ENCODE measurements at regions not wholly inside any gene's neighbourhood (a gene's known extent, or its start where the extent isn't known, plus 50 kb on each side); places are given as distances from the start of the nearest gene placed in this dataset.

DNA sequence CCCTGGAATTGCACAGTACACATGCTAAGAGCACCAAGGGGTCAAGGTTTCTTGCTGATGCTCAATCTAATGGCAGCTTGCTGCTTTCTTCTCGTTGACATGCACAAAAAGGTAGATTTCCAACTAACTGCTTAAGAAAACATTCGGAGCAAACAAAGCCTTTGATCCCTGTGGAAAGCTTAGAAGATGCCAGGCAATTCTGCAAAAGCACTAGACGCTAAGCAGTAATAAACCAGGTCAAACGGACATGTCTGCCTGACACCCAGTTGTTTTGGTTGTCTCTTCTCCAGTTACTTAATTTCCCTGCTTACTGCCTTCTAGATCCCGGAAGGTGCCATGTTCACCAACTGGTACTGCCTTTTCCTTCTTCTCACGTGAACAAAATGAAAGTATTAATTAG, 100.5 kb upstream of the TMCC3 start:
- TF ChIP-seq, protein P1, sequence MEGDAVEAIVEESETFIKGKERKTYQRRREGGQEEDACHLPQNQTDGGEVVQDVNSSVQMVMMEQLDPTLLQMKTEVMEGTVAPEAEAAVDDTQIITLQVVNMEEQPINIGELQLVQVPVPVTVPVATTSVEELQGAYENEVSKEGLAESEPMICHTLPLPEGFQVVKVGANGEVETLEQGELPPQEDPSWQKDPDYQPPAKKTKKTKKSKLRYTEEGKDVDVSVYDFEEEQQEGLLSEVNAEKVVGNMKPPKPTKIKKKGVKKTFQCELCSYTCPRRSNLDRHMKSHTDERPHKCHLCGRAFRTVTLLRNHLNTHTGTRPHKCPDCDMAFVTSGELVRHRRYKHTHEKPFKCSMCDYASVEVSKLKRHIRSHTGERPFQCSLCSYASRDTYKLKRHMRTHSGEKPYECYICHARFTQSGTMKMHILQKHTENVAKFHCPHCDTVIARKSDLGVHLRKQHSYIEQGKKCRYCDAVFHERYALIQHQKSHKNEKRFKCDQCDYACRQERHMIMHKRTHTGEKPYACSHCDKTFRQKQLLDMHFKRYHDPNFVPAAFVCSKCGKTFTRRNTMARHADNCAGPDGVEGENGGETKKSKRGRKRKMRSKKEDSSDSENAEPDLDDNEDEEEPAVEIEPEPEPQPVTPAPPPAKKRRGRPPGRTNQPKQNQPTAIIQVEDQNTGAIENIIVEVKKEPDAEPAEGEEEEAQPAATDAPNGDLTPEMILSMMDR (IDR thresholded peaks at IDR 0.05; ENCODE audit: low read length), result no peak
- no peak for TF ChIP-seq EZH2 (IDR thresholded peaks at IDR 0.05; ENCODE audit: borderline replicate concordance, low read length)
